Activated naive CD8-positive, alpha-beta T cell treated with anti-CD3 and anti-CD28 coated beads, Interleukin-2, amount 10 ng/mL, durations not matched to agents 7 days and 5 days (primary cell): ENCODE measurements at regions not wholly inside any gene's neighbourhood (a gene's known extent, or its start where the extent isn't known, plus 50 kb on each side); places are given as distances from the start of the nearest gene placed in this dataset.

Source experiments
- ATAC-seq: fragments of 150-1000 bp; cut with Tn5 transposase; one replicate; pipeline ENCODE4 v1.10.0; 2021; ENCODE audit warnings: low read depth, moderate library complexity
- POLR2A ChIA-PET: fragments of 350-600 bp; sonication (Branson Sonifier 250); formaldehyde crosslinking; loops from one replicate; lab custom pipeline; 2021; ENCODE audit warnings: antibody characterized with exemption; lab: Charles Lee
- DNase-seq: peaks from one replicate; pipeline ENCODE4 v3.0.0; 2021
- H3K27ac Mint-ChIP-seq: one replicate; pipeline ENCODE4 v1.8.0; 2022; ENCODE audit warnings: mild to moderate bottlenecking, mixed read lengths
- H3K27me3 Mint-ChIP-seq: one replicate; pipeline ENCODE4 v1.8.0; 2022; ENCODE audit warnings: mild to moderate bottlenecking, moderate library complexity, mixed read lengths
- H3K36me3 Mint-ChIP-seq: one replicate; pipeline ENCODE4 v1.8.0; 2021; ENCODE audit warnings: mild to moderate bottlenecking, mixed read lengths
- H3K4me1 Mint-ChIP-seq: one replicate; pipeline ENCODE4 v1.8.0; 2021; ENCODE audit warnings: mixed read lengths
- H3K4me3 Mint-ChIP-seq: one replicate; pipeline ENCODE4 v1.8.0; 2022; ENCODE audit warnings: mild to moderate bottlenecking, moderate library complexity, mixed read lengths
- H3K9me3 Mint-ChIP-seq: one replicate; pipeline ENCODE4 v1.8.0; 2021; ENCODE audit warnings: mixed read lengths

DNA sequence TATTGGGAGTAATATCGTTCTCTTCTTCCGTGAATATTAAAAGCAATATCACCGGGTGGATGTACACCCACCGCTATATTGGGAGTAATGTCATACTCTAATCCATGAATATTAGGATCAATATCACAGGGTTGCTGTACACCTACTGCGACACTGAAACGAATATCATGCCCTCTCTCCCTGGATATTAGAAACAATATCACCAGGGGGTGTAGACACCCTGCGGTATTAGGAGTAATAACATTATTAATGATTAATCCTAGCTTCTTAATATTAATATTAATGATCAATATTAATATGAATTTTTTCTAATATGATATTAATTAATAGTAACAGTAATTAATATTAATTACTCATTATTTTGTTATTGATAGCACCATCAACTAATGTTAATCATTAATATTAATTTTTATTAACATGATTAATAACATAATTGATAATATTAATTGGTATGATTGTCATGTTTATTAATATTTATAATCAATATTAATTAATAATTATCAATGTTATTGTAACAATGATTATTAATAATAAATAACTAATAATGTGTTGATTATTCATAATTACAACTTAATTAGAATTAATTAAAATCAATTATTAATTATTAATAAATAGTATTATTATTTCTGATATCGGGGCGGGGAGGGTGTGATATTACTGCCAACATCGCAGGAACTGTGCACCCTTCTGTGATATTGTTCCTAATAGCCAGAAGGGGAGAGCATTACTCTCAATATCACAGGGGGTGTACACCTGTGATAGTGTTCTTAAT, 121.3 kb upstream of the C1GALT1 start:
- Mint-ChIP-seq H3K27me3 (no peaks in the 10 kb centered on the region), H3K9me3 (no peaks in the 10 kb centered on the region), H3K36me3 (no peaks in the 10 kb centered on the region), H3K4me3 (no peak overlapping the region), H3K27ac (no peak overlapping the region), H3K4me1 (no peaks in the 10 kb centered on the region)
- DNase-seq, result no peak
- ATAC-seq, result no peak
- POLR2A ChIA-PET, result no interaction called here

DNA sequence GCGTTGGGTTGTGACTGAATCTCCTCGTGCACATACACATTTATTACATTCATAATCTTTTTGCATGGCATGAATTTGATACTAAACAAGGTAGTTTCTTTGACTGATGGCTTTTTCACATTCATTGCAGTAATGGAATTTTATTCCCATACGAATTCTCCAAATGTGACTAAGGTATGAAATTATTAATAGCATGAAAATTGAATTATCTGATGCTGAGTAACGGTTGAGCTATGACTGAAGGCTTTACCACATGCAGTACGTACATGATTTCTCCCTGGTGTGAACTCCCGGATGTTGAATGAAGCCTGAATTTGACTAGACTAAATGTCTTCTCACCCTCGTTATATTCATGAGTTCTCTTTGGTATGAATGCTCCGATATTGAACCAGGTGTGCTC, 104.4 kb upstream of the C1GALT1 start:
- no peak for DNase-seq
- no peak overlapping the region for H3K4me3 Mint-ChIP-seq
- no peak for ATAC-seq
- no peaks in the 10 kb centered on the region for H3K9me3 Mint-ChIP-seq
- no peaks in the 10 kb centered on the region for H3K27me3 Mint-ChIP-seq
- no peaks in the 10 kb centered on the region for H3K4me1 Mint-ChIP-seq
- H3K27ac Mint-ChIP-seq, result no peak overlapping the region
- POLR2A ChIA-PET, result no interaction called here
- no peaks in the 10 kb centered on the region for H3K36me3 Mint-ChIP-seq

DNA sequence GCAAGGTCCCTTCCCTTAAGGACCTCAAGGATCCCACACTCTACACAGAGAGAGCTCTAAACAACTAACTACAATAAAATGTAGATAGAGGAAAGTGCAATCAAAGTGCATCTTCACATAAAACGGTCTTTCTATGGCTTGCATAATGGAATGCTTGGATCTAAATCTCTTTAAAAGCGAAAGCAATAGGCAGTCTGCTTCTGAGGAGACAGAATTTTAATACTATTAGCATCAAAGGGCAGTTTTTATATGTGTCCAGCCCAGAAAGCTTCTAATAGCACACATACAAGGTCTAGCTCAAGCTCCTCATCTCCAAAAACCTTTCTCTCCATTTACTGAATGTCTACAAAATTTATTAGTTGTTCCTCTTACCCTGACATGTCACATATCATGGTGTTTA, 101.5 kb upstream of the C1GALT1 start:
- ATAC-seq (no peak), DNase-seq (no peak)
- H3K9me3 Mint-ChIP-seq, result no peaks in the 10 kb centered on the region
- POLR2A ChIA-PET, result no interaction called here
- H3K27ac Mint-ChIP-seq, result no peak overlapping the region
- no peak overlapping the region for H3K4me3 Mint-ChIP-seq
- H3K4me1 Mint-ChIP-seq, result no peaks in the 10 kb centered on the region
- no peaks in the 10 kb centered on the region for H3K36me3 Mint-ChIP-seq
- no peaks in the 10 kb centered on the region for H3K27me3 Mint-ChIP-seq

DNA sequence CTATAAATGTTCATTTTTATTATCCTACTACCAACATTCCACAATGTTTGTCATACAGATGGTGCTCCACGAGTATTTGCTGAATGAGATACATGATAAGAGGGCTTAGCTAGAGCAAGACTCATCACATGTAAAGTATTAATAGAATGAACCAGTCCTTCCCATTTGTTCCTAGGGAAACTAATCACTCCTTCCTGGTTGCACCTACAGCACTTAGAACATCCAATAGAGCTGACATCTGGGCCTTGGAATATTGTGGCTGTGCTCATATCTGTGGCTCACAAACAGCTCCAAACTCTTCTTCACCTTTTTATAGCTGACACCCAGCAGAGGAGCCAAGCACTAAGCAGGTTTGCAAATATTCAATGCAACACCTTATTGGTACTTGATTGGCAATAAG, 91.9 kb upstream of the C1GALT1 start:
- Mint-ChIP-seq H3K4me1 (no peaks in the 10 kb centered on the region), H3K4me3 (no peak overlapping the region), H3K27ac (no peak overlapping the region), H3K27me3 (no peaks in the 10 kb centered on the region), H3K9me3 (peaks cover 9% of the 10 kb centered on the region), H3K36me3 (no peaks in the 10 kb centered on the region)
- DNase-seq (no peak), ATAC-seq (no peak)
- POLR2A ChIA-PET, result no interaction called here

DNA sequence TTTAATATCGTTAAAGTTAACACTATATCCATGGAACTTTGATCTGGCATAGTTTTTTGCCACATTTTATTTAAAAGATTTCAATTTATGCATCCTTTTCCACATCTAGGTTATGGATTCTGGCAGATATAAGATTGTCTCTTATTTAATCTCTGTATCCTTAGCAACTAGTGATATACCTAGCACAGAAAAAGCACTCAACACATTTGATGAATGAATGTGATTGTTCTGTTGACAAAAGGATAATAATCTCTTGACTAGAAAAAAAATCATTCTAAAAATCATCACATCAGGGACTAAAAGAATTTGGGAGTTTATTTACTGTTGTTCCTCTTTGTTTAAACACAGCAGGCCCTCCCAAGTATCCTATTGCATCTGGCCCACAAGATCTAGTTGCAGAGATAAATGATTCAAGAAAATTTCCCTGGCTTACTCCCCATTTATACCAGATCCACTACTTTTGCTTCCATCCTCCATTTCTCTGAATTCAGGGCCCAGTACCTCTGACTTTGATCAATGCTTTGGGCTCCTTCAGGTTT, 84.0 kb upstream of the C1GALT1 start:
- ATAC-seq (no peak), DNase-seq (no peak)
- no peak overlapping the region for H3K27ac Mint-ChIP-seq
- peaks cover 5% of the 10 kb centered on the region for H3K27me3 Mint-ChIP-seq
- H3K9me3 Mint-ChIP-seq, result no peaks in the 10 kb centered on the region
- POLR2A ChIA-PET, result no interaction called here
- H3K4me3 Mint-ChIP-seq, result no peak overlapping the region
- peaks cover 3% of the 10 kb centered on the region for H3K4me1 Mint-ChIP-seq
- no peaks in the 10 kb centered on the region for H3K36me3 Mint-ChIP-seq

DNA sequence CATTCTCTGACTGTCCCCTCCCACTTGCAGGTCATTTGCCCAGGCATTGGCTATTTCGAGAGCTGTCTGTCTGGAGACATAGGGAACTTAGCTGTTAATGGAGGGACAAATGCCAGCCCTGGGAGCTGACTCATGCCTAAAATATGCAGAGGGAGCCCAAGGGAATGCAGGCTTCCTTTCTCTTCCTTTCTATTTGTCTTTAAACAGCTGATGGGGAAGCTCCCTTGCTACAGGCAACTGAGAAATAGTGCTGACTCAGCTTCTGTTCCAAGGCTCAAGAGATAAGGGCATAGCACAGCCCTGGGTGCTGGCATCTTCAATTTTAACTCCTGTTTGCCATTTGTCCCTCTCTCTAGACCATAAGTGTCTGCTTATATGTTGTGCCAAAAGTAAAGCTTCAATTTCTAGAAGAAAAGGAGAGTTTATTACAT, 82.7 kb upstream of the C1GALT1 start:
- no peaks in the 10 kb centered on the region for H3K36me3 Mint-ChIP-seq
- peaks cover 5% of the 10 kb centered on the region for H3K27me3 Mint-ChIP-seq
- POLR2A ChIA-PET, result interaction anchor here (1.0 kb wide), 1 partner anchor 192 kb away, joined by 4 read pairs; no protein-coding TSS in a partner anchor
- no peaks in the 10 kb centered on the region for H3K9me3 Mint-ChIP-seq
- peaks cover 3% of the 10 kb centered on the region for H3K4me1 Mint-ChIP-seq
- ATAC-seq, result no peak
- no peak for DNase-seq
- no peak overlapping the region for H3K27ac Mint-ChIP-seq
- no peak overlapping the region for H3K4me3 Mint-ChIP-seq

DNA sequence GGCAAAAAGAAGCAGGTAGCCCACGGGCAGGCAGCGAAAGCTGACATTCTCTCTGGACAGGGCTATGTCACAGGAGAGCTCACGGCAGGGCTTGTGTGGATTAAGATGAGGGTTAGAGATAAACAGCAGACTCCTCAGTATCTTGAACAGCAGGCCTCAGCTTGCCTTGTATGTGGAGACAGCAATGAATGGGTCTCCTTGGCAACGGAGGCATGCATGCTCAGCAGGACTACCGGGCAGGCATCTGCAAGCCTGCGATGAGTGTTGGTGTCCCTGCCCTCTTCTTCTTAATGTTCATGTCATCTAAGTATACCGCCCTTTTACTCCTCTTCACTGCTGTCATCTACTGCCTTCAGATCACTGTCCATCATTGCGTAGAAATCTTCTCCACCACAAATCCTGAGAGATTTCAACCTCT, 81.9 kb upstream of the C1GALT1 start:
- POLR2A ChIA-PET, result interaction anchor here (1.0 kb wide), 1 partner anchor 191 kb away, joined by 4 read pairs; no protein-coding TSS in a partner anchor
- Mint-ChIP-seq H3K27me3 (peaks cover 5% of the 10 kb centered on the region), H3K27ac (no peak overlapping the region), H3K4me3 (no peak overlapping the region), H3K4me1 (peaks cover 8% of the 10 kb centered on the region), H3K9me3 (no peaks in the 10 kb centered on the region), H3K36me3 (no peaks in the 10 kb centered on the region)
- ATAC-seq (no peak), DNase-seq (no peak)

DNA sequence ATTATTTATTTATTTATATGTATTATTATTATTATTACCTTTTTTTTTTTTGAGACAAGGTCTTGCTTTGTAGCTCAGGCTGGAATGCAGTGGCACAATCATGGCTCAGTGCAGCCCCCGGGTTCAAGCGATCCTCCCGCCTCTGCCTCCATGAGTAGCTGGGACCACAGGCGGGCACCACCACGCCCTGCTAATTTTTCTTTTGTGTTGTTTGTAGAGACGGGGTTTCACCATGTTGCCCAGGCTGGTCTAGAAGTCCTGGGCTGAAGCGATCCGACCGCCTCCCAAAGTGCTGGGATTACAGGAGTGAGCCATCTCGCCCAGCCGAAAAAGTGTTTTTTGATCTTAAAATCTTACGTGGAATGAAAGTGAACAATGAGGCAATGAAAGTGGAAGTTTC, 79.4 kb upstream of the C1GALT1 start:
- POLR2A ChIA-PET, result interaction anchor here (0.6 to 1.6 kb wide), 2 partner anchors 79 to 465 kb away, joined by 3 to 8 read pairs; partner anchors contain the start of gene C1GALT1
- Mint-ChIP-seq H3K27me3 (peaks cover 2% of the 10 kb centered on the region), H3K27ac (no peak overlapping the region), H3K4me1 (peaks cover 11% of the 10 kb centered on the region), H3K9me3 (peaks cover 2% of the 10 kb centered on the region), H3K36me3 (peaks cover 3% of the 10 kb centered on the region), H3K4me3 (no peak overlapping the region)
- ATAC-seq (no peak), DNase-seq (no peak)

DNA sequence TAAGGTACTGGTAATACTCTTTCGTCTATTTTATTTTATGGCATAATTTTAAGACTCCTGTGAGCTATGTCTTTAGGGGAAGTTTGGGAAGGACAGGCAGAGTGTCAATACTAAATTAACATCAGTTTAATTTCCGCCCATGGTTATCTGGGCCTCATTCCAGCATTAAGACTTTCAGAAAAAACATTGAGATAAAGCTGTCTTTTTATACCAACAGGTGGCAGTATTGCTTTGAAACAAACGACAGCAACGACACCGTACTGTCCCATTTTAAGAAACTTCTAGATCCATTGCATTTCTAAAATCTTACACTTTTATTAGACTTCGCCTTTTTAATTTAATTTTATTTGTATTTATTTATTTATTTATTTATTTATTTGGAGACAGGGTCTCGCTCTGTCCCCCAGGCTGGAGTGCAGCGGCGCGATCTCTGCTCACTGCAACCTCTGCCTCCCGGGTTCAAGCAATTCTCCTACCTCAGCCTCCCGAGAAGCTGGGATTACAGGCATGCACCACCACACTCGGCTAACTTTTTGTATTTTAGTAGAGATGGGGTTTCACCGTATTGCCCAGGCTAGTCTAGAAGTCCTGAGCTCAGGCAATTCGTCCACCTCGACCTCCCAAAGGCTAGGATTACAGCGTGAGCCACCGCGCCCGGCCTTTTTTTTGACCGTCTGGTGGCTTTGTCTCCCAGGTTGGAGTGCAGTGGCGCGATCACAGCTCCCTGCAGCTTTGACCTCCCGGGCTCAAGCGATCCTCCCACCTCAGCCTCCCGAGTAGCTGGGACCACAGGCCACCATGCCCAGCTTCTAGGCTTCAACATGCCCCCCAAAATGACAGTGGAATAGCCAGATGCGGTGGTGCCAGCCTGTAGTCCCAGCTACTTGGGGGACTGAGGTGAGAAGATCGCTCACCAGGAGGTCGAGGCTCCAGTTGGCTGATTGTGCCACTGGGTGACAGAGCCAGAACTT, 78.7 kb upstream of the C1GALT1 start:
- POLR2A ChIA-PET, result interaction anchor here (0.6 to 1.6 kb wide), 2 partner anchors 78 to 465 kb away, joined by 3 to 8 read pairs; partner anchors contain the start of gene C1GALT1
- Mint-ChIP-seq H3K9me3 (peaks cover 2% of the 10 kb centered on the region), H3K36me3 (peaks cover 3% of the 10 kb centered on the region), H3K4me3 (no peak overlapping the region), H3K27ac (no peak overlapping the region), H3K27me3 (peaks cover 2% of the 10 kb centered on the region), H3K4me1 (peaks cover 11% of the 10 kb centered on the region)
- DNase-seq (no peak), ATAC-seq (peak; percentile 75)

DNA sequence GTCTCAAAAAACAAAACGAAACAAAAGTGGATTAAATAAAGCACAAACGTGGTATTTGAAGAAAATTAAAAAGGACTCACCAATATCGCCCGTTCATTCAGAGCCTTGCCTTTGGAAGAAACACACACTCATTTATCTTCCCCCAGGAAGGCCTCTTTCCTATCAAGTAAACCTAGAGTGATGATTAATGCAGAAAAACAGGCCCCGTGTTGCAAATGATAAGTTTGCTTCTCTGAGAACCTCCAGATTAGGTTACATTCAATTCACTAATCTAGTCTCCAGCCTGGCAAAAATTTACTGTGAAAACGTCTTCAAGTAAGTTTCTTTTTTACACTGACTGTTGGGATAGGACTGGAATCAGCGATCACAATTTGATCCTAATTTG, 78.0 kb upstream of the C1GALT1 start:
- Mint-ChIP-seq H3K9me3 (peaks cover 2% of the 10 kb centered on the region), H3K27me3 (no peaks in the 10 kb centered on the region), H3K4me1 (peaks cover 11% of the 10 kb centered on the region), H3K36me3 (peaks cover 3% of the 10 kb centered on the region), H3K4me3 (no peak overlapping the region), H3K27ac (no peak overlapping the region)
- POLR2A ChIA-PET, result interaction anchor here (1.6 kb wide), 1 partner anchor 78 kb away, joined by 8 read pairs; the partner anchor contains the start of gene C1GALT1
- no peak for DNase-seq
- no peak for ATAC-seq

DNA sequence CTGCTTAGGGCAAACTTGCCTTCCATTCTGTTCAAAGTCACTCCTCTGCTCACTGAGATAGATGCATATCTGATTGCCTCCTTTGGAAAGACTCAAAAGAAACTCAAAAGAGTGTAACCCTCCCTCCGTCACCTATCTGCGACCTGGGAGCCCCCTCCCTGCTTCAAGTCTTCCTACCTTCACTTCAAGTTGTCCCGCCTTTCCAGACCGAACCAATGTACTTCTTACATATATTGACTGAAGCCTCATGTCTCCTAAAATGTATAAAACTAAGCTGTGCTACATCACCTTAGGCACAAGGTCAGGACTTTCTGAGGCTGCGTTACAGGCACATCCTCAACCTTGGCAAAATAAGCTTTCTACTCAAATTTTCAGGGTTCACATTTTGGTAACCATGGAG, 77.4 kb upstream of the C1GALT1 start:
- peaks cover 2% of the 10 kb centered on the region for H3K9me3 Mint-ChIP-seq
- POLR2A ChIA-PET, result interaction anchor here (1.0 to 1.9 kb wide), 4 partner anchors 77 to 160 kb away, joined by 3 to 11 read pairs (median 5); partner anchors contain the start of gene C1GALT1
- H3K4me3 Mint-ChIP-seq, result no peak overlapping the region
- DNase-seq, result no peak
- H3K27me3 Mint-ChIP-seq, result no peaks in the 10 kb centered on the region
- peak overlapping the region; percentile 3 for H3K27ac Mint-ChIP-seq
- H3K4me1 Mint-ChIP-seq, result peaks cover 11% of the 10 kb centered on the region
- peaks cover 5% of the 10 kb centered on the region for H3K36me3 Mint-ChIP-seq
- no peak for ATAC-seq

DNA sequence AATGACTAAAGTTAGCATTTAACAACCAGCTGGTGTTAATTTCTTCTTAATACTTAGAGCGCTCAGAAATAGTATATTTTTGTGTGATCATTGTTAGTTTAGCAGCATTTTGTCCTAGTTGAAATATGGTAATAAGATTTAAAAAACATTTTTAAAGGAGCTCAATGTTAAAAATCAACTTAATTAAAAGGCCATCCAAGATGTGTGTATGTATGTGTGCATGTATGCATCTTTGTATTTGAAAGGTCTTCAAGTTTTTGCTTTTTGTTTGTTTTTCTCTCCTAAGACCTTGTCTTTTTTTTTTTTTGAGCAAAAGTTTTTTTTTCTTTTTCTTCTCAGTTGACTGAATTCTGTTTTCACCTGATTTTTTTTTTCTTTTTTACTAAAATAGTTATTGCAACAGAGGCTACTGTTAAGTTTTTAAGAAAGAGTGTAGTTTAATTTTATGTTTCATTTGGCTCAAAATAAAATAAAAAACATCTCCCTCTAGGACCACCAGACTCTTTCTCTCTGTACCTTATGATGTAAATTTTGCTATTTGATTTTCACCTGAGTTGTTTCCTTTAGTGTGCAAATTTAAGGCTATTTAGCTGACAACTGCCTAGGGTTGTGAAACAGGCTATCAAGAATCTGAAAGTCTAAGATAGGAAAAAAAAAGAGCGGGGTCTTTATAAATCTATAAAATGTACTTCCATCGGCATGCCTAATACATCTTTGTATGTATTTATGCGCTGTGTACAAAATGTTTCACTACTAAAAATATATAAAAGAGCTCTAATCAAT, 76.4 kb upstream of the C1GALT1 start:
- peaks cover 6% of the 10 kb centered on the region for H3K36me3 Mint-ChIP-seq
- H3K4me1 Mint-ChIP-seq, result peaks cover 11% of the 10 kb centered on the region
- no peak overlapping the region for H3K27ac Mint-ChIP-seq
- no peak for ATAC-seq
- no peak for DNase-seq
- POLR2A ChIA-PET, result interaction anchor here (1.1 to 1.9 kb wide), 3 partner anchors 76 to 152 kb away, joined by 3 to 11 read pairs (median 7); partner anchors contain the start of gene C1GALT1
- no peak overlapping the region for H3K4me3 Mint-ChIP-seq
- no peaks in the 10 kb centered on the region for H3K27me3 Mint-ChIP-seq
- peaks cover 4% of the 10 kb centered on the region for H3K9me3 Mint-ChIP-seq
